HFFc6 (cell line): ENCODE measurements at regions not wholly inside any gene's neighbourhood (a gene's known extent, or its start where the extent isn't known, plus 50 kb on each side); places are given as distances from the start of the nearest gene placed in this dataset.

Experiments
- DNase-seq: peaks from one replicate; pipeline ENCODE4 v3.0.0-alpha.2; 2018
- H3K27ac Mint-ChIP-seq: 2 replicates; pipeline ENCODE4 v1.8.0; 2020; ENCODE audit warnings: mild to moderate bottlenecking, mixed read lengths
- H3K27me3 Mint-ChIP-seq: 2 replicates; pipeline ENCODE4 v1.8.0; 2021; ENCODE audit warnings: mild to moderate bottlenecking, moderate library complexity, mixed read lengths; ENCODE audit not compliant: insufficient read depth
- H3K36me3 Mint-ChIP-seq: 2 replicates; pipeline ENCODE4 v1.8.0; 2021; ENCODE audit warnings: low read depth, mixed read lengths
- H3K4me1 Mint-ChIP-seq: 2 replicates; pipeline ENCODE4 v1.8.0; 2020; ENCODE audit warnings: low read depth, mixed read lengths
- H3K4me3 Mint-ChIP-seq: 2 replicates; pipeline ENCODE4 v1.8.0; 2020; ENCODE audit warnings: mild to moderate bottlenecking, moderate library complexity, mixed read lengths
- H3K9me3 Mint-ChIP-seq: 2 replicates; pipeline ENCODE4 v1.8.0; 2020; ENCODE audit warnings: mild to moderate bottlenecking, mixed read lengths
- TF ChIP-seq, protein P1 (sequence below): fragments of 200-600 bp; sonication (generic); IDR thresholded peaks from 2 replicates; pipeline ENCODE4 v1.5.0; 2021; ENCODE audit warnings: antibody characterized with exemption, mild to moderate bottlenecking

DNA sequence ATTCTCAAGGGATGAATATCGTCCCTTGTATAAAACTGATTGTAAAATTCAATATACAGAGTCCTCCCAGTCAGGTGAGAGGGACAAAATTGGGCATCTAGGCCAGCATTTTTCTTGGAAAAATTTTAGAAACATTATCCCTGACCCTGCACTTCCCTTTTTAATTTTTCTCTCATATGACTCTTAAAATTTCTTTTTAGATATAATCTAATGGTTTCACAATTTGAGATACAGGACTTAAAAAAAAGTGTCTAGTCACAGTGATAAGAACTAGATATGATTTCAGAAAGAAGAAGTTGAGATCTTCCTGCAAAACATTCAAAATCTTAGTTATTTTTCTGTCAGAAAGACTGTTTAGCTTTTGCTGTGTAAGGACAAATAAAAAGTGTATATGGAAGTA lies 270.8 kb upstream of the PPFIA2 start:
- TF ChIP-seq, protein P1, sequence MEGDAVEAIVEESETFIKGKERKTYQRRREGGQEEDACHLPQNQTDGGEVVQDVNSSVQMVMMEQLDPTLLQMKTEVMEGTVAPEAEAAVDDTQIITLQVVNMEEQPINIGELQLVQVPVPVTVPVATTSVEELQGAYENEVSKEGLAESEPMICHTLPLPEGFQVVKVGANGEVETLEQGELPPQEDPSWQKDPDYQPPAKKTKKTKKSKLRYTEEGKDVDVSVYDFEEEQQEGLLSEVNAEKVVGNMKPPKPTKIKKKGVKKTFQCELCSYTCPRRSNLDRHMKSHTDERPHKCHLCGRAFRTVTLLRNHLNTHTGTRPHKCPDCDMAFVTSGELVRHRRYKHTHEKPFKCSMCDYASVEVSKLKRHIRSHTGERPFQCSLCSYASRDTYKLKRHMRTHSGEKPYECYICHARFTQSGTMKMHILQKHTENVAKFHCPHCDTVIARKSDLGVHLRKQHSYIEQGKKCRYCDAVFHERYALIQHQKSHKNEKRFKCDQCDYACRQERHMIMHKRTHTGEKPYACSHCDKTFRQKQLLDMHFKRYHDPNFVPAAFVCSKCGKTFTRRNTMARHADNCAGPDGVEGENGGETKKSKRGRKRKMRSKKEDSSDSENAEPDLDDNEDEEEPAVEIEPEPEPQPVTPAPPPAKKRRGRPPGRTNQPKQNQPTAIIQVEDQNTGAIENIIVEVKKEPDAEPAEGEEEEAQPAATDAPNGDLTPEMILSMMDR: no peak
- peaks cover 26% of the 10 kb centered on the region for H3K9me3 Mint-ChIP-seq
- H3K4me3 Mint-ChIP-seq: no peak overlapping the region
- H3K27me3 Mint-ChIP-seq: no peaks in the 10 kb centered on the region; the same call in 1 of the 2 replicates
- no peaks in the 10 kb centered on the region for H3K4me1 Mint-ChIP-seq
- no peak for DNase-seq
- H3K36me3 Mint-ChIP-seq: no peaks in the 10 kb centered on the region
- H3K27ac Mint-ChIP-seq: no peak overlapping the region

DNA sequence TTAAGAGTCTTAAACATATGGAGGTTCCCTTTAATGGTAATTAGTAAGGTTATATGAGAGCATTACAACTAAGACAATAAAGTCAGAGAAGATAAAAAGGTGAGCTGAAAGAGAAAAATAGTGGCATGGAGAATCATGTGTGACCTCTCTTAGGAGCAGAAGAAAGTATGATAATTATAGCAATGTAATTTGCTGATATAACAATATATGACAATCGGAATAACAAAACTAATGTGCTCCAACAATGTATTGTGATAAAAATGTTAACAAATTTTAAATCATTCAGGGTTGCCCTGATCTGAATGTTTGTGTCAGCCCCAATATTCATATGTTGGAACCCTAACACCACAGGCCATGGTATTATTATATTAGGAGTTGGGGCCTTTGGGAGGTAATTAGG lies 269.6 kb upstream of the PPFIA2 start:
- H3K27me3 Mint-ChIP-seq: no peaks in the 10 kb centered on the region; the same call in 1 of the 2 replicates
- H3K4me3 Mint-ChIP-seq: no peak overlapping the region
- no peak for DNase-seq
- H3K27ac Mint-ChIP-seq: no peak overlapping the region
- peaks cover 29% of the 10 kb centered on the region for H3K9me3 Mint-ChIP-seq
- TF ChIP-seq, protein P1: no peak
- no peaks in the 10 kb centered on the region for H3K4me1 Mint-ChIP-seq
- H3K36me3 Mint-ChIP-seq: no peaks in the 10 kb centered on the region

DNA sequence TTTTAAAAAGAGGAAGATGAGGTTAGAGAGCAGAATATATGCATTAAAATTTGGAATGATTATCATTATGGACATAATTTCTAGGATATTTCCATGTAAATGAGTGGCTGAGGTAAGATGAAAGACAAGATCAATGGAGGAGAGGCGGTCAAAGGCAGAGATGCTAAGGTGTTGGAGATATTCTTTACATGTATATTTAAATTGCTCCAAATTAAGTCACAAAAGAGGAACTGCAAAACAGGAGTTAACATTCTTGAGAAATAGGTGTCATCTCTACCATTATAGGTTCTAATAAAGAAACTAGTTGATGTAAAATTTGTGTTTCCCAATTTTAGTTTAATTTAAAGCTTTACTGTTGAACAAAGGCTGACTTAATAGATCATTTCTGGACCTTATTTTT lies 268.5 kb upstream of the PPFIA2 start:
- H3K36me3 Mint-ChIP-seq: no peaks in the 10 kb centered on the region
- TF ChIP-seq, protein P1: no peak
- no peak for DNase-seq
- H3K9me3 Mint-ChIP-seq: peaks cover 27% of the 10 kb centered on the region
- H3K4me3 Mint-ChIP-seq: no peak overlapping the region
- no peak overlapping the region for H3K27ac Mint-ChIP-seq
- no peaks in the 10 kb centered on the region; the same call in 1 of the 2 replicates for H3K27me3 Mint-ChIP-seq
- no peaks in the 10 kb centered on the region for H3K4me1 Mint-ChIP-seq

DNA sequence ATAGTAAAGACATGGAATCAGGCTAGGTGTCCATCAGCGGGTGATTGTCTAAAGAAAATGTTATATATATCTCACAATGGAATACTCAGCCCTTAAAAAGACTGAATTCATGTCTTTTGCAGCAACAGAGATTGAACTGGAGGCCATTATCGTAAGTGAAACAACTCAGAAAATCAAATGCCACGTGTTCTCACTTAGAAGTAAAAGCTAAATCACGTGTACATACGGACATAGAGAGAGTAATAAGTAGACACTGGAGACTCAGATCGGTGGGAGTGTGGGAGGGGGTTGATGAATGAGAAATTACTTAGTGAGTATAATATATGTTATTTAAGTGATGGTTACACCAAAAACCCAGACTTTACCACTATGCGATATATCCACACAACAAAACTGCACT lies 266.3 kb upstream of the PPFIA2 start:
- Mint-ChIP-seq H3K4me1 (no peaks in the 10 kb centered on the region), H3K27me3 (no peaks in the 10 kb centered on the region; the same call in 1 of the 2 replicates), H3K27ac (no peak overlapping the region), H3K36me3 (no peaks in the 10 kb centered on the region), H3K9me3 (peaks cover 27% of the 10 kb centered on the region), H3K4me3 (no peak overlapping the region)
- no peak for DNase-seq
- TF ChIP-seq, protein P1: no peak

DNA sequence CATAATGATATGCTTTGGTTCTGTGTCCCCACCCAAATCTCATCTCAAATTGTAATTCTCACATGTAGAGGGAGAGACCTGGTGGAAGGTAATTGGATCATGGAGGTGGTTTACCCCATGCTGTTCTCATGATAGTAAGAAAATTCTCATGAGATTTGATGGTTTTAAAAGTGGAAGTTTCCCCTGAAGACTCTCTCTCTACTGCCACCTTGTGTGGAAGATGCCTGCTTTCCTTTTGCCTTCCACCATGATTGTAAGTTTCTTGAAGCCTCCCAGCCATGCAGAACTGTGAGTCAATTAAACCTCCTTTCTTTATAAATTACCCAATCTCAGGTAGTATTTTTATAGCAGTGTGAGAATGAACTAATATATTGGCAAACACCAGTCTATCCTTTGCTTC lies 260.4 kb upstream of the PPFIA2 start:
- no peaks in the 10 kb centered on the region for H3K36me3 Mint-ChIP-seq
- no peak overlapping the region for H3K27ac Mint-ChIP-seq
- H3K4me3 Mint-ChIP-seq: no peak overlapping the region
- no peaks in the 10 kb centered on the region for H3K4me1 Mint-ChIP-seq
- H3K9me3 Mint-ChIP-seq: peaks cover 38% of the 10 kb centered on the region
- no peaks in the 10 kb centered on the region for H3K27me3 Mint-ChIP-seq
- no peak for DNase-seq
- TF ChIP-seq, protein P1: no peak
